ENCODE measurements at regions not wholly inside any gene's neighbourhood (a gene's known extent, or its start where the extent isn't known, plus 50 kb on each side); places are given as distances from the start of the nearest gene placed in this dataset.

GRCh38 chr12:64976131-64976530 lies 145.0 kb downstream of the WIF1 start (continued):
- TF ChIP-seq CHD7 (IDR thresholded peaks at IDR 0.05; ENCODE audit: insufficient replicate concordance, low read length) (no peak), TAF7 (optimal IDR thresholded peaks at IDR 0.05; ENCODE audit: borderline replicate concordance, low read depth, low read length) (no peak), KDM1A (IDR thresholded peaks at IDR 0.05; ENCODE audit: borderline replicate concordance, low read length) (no peak), SIN3A (conservative IDR thresholded peaks at IDR 0.05 in 1 of 2, IDR thresholded peaks at IDR 0.05 in 1 of 2; ENCODE audit: low read depth in 1 of 2, low read length in 2 of 2) (no peak), JUN (IDR thresholded peaks at IDR 0.05; ENCODE audit: low read depth, low read length) (no peak), SUZ12 (IDR thresholded peaks at IDR 0.05; ENCODE audit: low read length) (no peak), POLR2AphosphoS5 (IDR thresholded peaks at IDR 0.05; ENCODE audit: low read depth, low read length) (no peak), ASH2L (IDR thresholded peaks at IDR 0.05; ENCODE audit: low read length) (no peak), SRF (IDR thresholded peaks at IDR 0.05; ENCODE audit: low read depth, low read length) (no peak)
